Esophagus squamous epithelium (tissue), 5 donors: ENCODE measurements at regions not wholly inside any gene's neighbourhood (a gene's known extent, or its start where the extent isn't known, plus 50 kb on each side); places are given as distances from the start of the nearest gene placed in this dataset.

ENCODE experiments used
- DNase-seq: peaks from one replicate; lab custom pipeline; 2025; lab: John Stamatoyannopoulos, UW
- H3K27ac ChIP-seq, 4 donors: fragments of 200-600 bp; sonication (generic); one replicate each; pipeline ENCODE4 v1.5.1; 2016 to 2019; ENCODE audit warnings: mild to moderate bottlenecking in 1 of 4
- H3K27me3 ChIP-seq, 4 donors: fragments of 200-600 bp; sonication (generic); 1 replicate in 3 of 4; 2 replicates in 1 of 4; pipeline versions ENCODE4 v1.5.1 to v1.6.0; 2017 to 2021; ENCODE audit warnings: antibody characterized with exemption in 1 of 4
- H3K36me3 ChIP-seq, 3 donors: fragments of 200-600 bp; sonication (generic); one replicate each; pipeline ENCODE4 v1.5.1; 2016 to 2019
- H3K4me1 ChIP-seq, 3 donors: fragments of 200-600 bp; sonication (generic); one replicate each; pipeline ENCODE4 v1.5.1; 2017 to 2019
- H3K4me3 ChIP-seq, 4 donors: fragments of 200-600 bp; sonication (generic); 1 replicate in 3 of 4; 2 replicates in 1 of 4; pipeline ENCODE4 v1.5.1; 2016 to 2019; ENCODE audit warnings: mild to moderate bottlenecking in 2 of 4, moderate library complexity in 1 of 4
- H3K9me3 ChIP-seq, 3 donors: fragments of 200-600 bp; sonication (generic); one replicate each; pipeline ENCODE4 v1.5.1; 2016 to 2019
- POLR2A ChIP-seq, 4 donors: fragments of 450-650 bp; IDR thresholded peaks; one replicate each; pipeline ENCODE4 v1.6.1; 2017; ENCODE audit warnings: antibody characterized with exemption in 4 of 4, mild to moderate bottlenecking in 4 of 4, moderate library complexity in 3 of 4
- WGBS, 2 donors: methylation state at CpG; one replicate each; pipeline ENCODE4 v1.1.5; 2018; 5-methylcytosine and 5-hydroxymethylcytosine counted together
- intact Hi-C: fragments of 100-400 bp; cut with DNase I; formaldehyde crosslinking; loops from one replicate; pipeline ENCODE4 v1.15.0; 2022
- TF ChIP-seq, protein P1 (sequence below), 6 experiments: fragments of 450-650 bp in 4 of 6; fragments of 200-600 bp in 2 of 6; sonication (generic) in 2 of 6; IDR thresholded peaks; one replicate each; pipeline ENCODE4 v1.5.1; 2016 to 2019; ENCODE audit warnings: antibody characterized with exemption in 6 of 6, mild to moderate bottlenecking in 4 of 6, moderate library complexity in 4 of 6
- donor health status: DM: yes; HTN: yes; CAD: no.

DNA sequence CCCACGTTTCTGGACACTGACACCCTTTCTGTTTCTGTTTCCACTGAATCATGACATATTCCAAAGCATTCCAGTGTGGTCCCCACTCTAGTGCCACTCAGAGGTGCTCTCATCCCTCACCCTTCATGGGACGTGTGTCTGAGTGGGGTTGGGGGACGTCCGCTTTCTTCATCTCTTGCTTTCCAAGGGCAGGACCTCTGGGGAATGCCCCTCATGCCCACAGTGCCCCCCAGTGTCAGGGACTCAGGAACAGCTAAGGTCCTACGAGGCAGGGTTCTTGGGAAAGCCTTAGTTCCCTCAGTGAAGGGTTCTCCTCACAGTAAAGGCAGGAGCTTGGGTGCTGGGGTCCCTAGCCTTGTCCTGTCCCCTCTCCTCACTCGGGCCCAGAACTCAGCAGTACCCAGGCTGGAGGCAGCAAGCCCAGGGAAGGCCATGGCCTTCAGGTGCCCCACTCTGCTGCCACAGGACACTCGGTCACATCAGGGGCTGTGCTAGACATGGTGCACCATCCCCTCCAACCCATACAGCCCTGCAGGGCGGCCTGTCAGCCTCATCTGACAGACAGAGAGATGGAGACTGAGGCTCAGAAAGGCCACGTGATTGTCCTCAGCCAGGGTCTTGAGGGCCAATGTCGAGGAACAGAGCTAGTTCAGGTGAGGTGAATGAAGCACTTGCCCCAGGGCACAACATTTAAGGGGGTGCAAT, 261.0 kb downstream of the TLE3 start:
- Histone ChIP-seq H3K36me3 (no peaks in the 10 kb centered on the region), H3K9me3 (no peaks in the 10 kb centered on the region), H3K4me1 (peaks cover 0 to 7% (median 0%) of the 10 kb centered on the region in 3 donors), H3K27me3 (peaks cover 0 to 22% (median 0%) of the 10 kb centered on the region in 4 donors), H3K4me3 (no peak overlapping the region), H3K27ac (no peak overlapping the region)
- no peak for DNase-seq
- intact Hi-C loops, result no loop called here
- 63 to 72% methylated on average over 5 to 8 of the region's 10 CpGs for WGBS, 2 donors
- TF ChIP-seq POLR2A (IDR thresholded peaks at IDR 0.05), result no peak
- TF ChIP-seq, protein P1, sequence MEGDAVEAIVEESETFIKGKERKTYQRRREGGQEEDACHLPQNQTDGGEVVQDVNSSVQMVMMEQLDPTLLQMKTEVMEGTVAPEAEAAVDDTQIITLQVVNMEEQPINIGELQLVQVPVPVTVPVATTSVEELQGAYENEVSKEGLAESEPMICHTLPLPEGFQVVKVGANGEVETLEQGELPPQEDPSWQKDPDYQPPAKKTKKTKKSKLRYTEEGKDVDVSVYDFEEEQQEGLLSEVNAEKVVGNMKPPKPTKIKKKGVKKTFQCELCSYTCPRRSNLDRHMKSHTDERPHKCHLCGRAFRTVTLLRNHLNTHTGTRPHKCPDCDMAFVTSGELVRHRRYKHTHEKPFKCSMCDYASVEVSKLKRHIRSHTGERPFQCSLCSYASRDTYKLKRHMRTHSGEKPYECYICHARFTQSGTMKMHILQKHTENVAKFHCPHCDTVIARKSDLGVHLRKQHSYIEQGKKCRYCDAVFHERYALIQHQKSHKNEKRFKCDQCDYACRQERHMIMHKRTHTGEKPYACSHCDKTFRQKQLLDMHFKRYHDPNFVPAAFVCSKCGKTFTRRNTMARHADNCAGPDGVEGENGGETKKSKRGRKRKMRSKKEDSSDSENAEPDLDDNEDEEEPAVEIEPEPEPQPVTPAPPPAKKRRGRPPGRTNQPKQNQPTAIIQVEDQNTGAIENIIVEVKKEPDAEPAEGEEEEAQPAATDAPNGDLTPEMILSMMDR (IDR thresholded peaks at IDR 0.05), result no peak

DNA sequence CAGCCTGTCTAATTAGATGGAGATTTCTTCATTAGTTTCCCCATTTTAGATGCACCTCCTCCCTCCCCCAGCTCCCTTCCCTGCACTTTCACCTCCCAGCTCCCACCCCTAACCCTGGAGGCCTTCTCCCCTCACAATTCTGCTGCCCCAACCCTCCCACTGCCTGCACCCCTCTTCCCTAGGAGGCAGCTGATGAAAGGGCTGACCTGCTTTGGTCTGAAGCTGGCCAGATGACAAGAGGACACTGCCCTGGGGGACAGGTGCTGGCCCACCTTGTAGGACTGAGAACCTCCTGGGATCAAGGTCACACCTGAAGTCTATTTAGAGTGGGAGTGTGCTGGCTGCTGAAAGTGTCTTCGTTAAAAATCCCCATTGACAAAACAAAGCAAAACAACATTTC, 259.4 kb downstream of the TLE3 start:
- Histone ChIP-seq H3K9me3 (no peaks in the 10 kb centered on the region), H3K36me3 (no peaks in the 10 kb centered on the region), H3K4me1 (peaks cover 0 to 8% (median 0%) of the 10 kb centered on the region in 3 donors), H3K27ac (no peak overlapping the region), H3K27me3 (peaks cover 0 to 18% (median 0%) of the 10 kb centered on the region in 4 donors), H3K4me3 (no peak overlapping the region)
- intact Hi-C loops, result no loop called here
- no peak for TF ChIP-seq POLR2A (IDR thresholded peaks at IDR 0.05)
- TF ChIP-seq, protein P1 (IDR thresholded peaks at IDR 0.05), result no peak
- WGBS, 2 donors, result 60 to 71% methylated on average over 1 of the region's 1 CpG
- no peak for DNase-seq

GRCh38 chr15:69838994-69839393, 258.7 kb downstream of the TLE3 start:
- no peak for DNase-seq
- TF ChIP-seq, protein P1 (IDR thresholded peaks at IDR 0.05), result no peak
- no peak for TF ChIP-seq POLR2A (IDR thresholded peaks at IDR 0.05)
- 74 to 85% methylated on average over 2 of the region's 2 CpGs for WGBS, 2 donors

GRCh38 chr15:69841113-69841828, 256.4 kb downstream of the TLE3 start:
- WGBS, 2 donors, result 53 to 76% methylated on average over 19 of the region's 21 CpGs
- H3K9me3 ChIP-seq, result no peaks in the 10 kb centered on the region
- no peak for DNase-seq
- H3K36me3 ChIP-seq, result no peaks in the 10 kb centered on the region
- intact Hi-C loops, result no loop called here
- H3K27me3 ChIP-seq, result peaks cover 0 to 30% (median 0%) of the 10 kb centered on the region in 4 donors
- H3K27ac ChIP-seq, result no peak overlapping the region
- peaks cover 0 to 8% (median 0%) of the 10 kb centered on the region in 3 donors for H3K4me1 ChIP-seq
- no peak overlapping the region for H3K4me3 ChIP-seq
- TF ChIP-seq, protein P1 (IDR thresholded peaks at IDR 0.05), result no peak

More at GRCh38 chr15:69838994-69839393, 258.7 kb downstream of the TLE3 start:
- no peak overlapping the region for H3K4me3 ChIP-seq
- H3K27ac ChIP-seq, result no peak overlapping the region
- H3K27me3 ChIP-seq, result peaks cover 0 to 19% (median 0%) of the 10 kb centered on the region in 4 donors
- no peaks in the 10 kb centered on the region for H3K36me3 ChIP-seq
- intact Hi-C loops, result no loop called here
- H3K9me3 ChIP-seq, result no peaks in the 10 kb centered on the region
- H3K4me1 ChIP-seq, result peaks cover 0 to 8% (median 0%) of the 10 kb centered on the region in 3 donors

DNA sequence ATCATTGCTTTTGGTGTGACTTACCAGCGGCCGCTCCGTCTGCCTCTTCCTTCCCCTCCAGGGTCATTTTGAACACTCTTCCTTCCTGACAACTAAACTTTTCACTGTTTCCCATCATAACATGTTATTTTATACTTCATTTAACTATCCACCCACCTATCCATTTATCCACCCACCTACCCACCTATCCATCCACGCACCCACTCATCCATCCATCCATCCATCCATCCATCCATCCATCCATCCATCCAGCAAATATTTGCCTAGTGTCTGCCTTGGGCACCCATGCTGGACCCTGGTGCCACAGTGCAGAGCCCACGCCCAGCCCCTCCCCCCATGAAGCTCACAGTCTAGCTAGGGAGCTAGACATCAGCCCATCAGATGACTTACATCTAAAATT, 254.9 kb downstream of the TLE3 start:
- H3K4me3 ChIP-seq, result no peak overlapping the region
- TF ChIP-seq, protein P1 (IDR thresholded peaks at IDR 0.05), result no peak
- TF ChIP-seq POLR2A (IDR thresholded peaks at IDR 0.05), result no peak
- no peaks in the 10 kb centered on the region for H3K36me3 ChIP-seq
- 79 to 87% methylated on average over 4 to 5 of the region's 5 CpGs for WGBS, 2 donors
- intact Hi-C loops, result no loop called here
- DNase-seq, result no peak
- no peak overlapping the region for H3K27ac ChIP-seq
- H3K27me3 ChIP-seq, result peaks cover 0 to 38% (median 0%) of the 10 kb centered on the region in 4 donors
- no peaks in the 10 kb centered on the region for H3K9me3 ChIP-seq
- H3K4me1 ChIP-seq, result peaks cover 0 to 8% (median 0%) of the 10 kb centered on the region in 3 donors
